ENCODE measurements at regions not wholly inside any gene's neighbourhood (a gene's known extent, or its start where the extent isn't known, plus 50 kb on each side); places are given as distances from the start of the nearest gene placed in this dataset.

DNA sequence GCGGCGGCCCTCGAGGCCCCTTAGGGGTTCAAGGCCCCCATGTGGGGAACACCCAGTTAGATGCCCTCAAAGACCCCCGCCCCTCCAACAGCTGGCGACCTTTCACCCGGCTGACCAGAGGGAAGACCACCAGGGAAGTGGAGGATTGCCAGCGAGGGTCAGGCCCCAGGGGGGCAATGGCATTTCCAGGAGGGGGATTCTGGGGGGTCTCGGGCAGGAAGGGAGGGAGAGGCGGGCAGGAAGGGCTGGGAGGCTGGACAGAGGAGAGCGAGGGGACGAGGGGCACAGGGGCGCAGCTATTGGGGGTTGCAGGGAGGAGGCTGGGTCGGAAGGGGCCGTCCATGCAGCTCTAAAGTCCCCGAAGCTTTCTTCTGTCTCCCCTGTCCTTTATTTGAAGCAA is 139.5 kb downstream of the C16orf95 start:
- no peak overlapping the region for H3K4me3 ChIP-seq (replicated peaks; ENCODE audit: low read depth, low read length)
- TF ChIP-seq, protein P1, sequence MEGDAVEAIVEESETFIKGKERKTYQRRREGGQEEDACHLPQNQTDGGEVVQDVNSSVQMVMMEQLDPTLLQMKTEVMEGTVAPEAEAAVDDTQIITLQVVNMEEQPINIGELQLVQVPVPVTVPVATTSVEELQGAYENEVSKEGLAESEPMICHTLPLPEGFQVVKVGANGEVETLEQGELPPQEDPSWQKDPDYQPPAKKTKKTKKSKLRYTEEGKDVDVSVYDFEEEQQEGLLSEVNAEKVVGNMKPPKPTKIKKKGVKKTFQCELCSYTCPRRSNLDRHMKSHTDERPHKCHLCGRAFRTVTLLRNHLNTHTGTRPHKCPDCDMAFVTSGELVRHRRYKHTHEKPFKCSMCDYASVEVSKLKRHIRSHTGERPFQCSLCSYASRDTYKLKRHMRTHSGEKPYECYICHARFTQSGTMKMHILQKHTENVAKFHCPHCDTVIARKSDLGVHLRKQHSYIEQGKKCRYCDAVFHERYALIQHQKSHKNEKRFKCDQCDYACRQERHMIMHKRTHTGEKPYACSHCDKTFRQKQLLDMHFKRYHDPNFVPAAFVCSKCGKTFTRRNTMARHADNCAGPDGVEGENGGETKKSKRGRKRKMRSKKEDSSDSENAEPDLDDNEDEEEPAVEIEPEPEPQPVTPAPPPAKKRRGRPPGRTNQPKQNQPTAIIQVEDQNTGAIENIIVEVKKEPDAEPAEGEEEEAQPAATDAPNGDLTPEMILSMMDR (IDR thresholded peaks at IDR 0.05; ENCODE audit: insufficient read depth, low read length, poor library complexity, severe bottlenecking) = no peak

DNA sequence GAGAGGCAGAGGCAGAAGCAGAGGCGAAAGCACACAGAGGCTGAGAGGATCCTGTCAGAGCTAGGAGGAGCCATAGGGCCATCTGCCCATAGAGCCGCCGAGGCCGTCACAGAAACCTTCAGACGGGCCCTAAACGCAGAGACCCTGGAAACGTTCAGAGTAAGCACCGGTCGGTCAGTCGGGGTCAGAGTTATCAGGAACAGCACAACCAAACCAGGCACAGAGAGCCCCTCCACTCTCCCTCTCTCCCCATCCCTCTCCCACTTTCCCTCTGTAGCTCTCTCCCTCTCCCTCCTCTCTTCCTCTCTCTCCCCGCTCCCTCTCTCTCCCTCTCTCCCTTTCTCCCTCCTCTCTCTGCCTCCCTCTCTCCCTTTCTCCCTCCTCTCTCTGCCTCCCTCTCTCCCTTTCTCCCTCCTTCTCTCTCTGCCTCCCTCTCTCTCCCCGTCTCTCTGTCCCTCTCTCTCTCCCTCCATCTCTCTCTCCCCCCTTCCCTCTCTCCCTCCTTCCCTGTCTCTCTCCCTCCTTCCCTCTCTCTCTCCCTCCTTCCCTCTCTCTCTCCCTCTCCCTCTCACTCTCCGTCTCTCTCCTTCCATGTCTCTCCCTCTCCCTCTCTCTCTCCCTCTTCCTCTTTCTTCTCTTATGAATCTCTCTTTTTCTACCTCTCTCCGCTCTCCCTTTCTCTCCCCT is 138.9 kb downstream of the C16orf95 start:
- Histone ChIP-seq H3K36me3 (ENCODE audit: control insufficient read depth, insufficient read depth, low read length) (no peaks in the 10 kb centered on the region), H3K27me3 (replicated peaks; ENCODE audit: control insufficient read depth, insufficient read depth, low read length) (no peaks in the 10 kb centered on the region), H3K4me3 (replicated peaks; ENCODE audit: low read depth, low read length) (no peak overlapping the region)
- TF ChIP-seq, protein P1 (IDR thresholded peaks at IDR 0.05; ENCODE audit: insufficient read depth, low read length, poor library complexity, severe bottlenecking) = no peak
- no peak for DNase-seq (ENCODE audit: extremely low read depth, insufficient read length)

More for the DNA sequence above, 139.5 kb downstream of the C16orf95 start:
- Histone ChIP-seq H3K27me3 (replicated peaks; ENCODE audit: control insufficient read depth, insufficient read depth, low read length) (no peaks in the 10 kb centered on the region), H3K36me3 (ENCODE audit: control insufficient read depth, insufficient read depth, low read length) (no peaks in the 10 kb centered on the region)
- no peak for DNase-seq (ENCODE audit: extremely low read depth, insufficient read length)

DNA sequence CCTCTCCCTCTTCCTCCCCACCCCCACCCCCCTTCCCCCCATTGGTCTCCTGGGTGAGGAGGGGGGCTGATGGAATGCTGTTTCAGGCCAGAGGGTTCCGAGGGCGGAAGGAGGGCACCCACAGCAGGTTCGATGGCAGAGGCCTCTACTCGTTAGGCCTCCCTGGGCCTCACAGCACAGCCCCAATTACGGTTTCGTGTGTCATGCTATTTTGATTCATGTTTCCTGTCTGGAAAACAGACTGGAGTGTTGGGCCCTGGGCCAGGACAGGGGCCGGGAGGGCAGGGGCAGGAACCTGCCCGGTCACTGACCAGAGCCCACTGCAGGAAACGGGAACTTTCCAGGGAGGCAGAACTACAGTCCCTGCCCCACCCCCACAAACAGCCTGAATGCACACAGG is 138.2 kb downstream of the C16orf95 start:
- no peaks in the 10 kb centered on the region for H3K36me3 ChIP-seq (ENCODE audit: control insufficient read depth, insufficient read depth, low read length)
- no peak for DNase-seq (ENCODE audit: extremely low read depth, insufficient read length)
- TF ChIP-seq, protein P1 (IDR thresholded peaks at IDR 0.05; ENCODE audit: insufficient read depth, low read length, poor library complexity, severe bottlenecking) = no peak
- H3K4me3 ChIP-seq (replicated peaks; ENCODE audit: low read depth, low read length) = no peak overlapping the region
- no peaks in the 10 kb centered on the region for H3K27me3 ChIP-seq (replicated peaks; ENCODE audit: control insufficient read depth, insufficient read depth, low read length)

DNA sequence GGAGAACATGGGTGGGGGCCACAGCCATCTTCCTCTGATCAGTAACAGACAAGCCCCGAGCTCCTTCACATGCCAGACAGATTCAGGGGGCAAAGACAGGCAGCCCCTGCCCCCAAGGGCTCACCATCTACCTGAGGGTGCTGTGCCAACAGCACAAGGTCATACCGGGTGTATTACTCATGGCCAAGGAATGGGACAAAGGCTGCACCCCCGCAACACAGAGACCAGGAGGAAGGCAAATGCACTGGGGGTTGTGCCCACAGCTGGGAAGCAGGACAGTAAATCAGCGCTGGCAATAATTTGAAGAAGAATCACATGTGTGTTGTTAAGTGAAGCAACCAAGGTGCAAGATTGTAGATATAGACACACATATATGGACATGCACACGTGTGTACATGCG is 137.1 kb downstream of the C16orf95 start:
- TF ChIP-seq, protein P1 (IDR thresholded peaks at IDR 0.05; ENCODE audit: insufficient read depth, low read length, poor library complexity, severe bottlenecking) = no peak
- DNase-seq (ENCODE audit: extremely low read depth, insufficient read length) = no peak
- Histone ChIP-seq H3K27me3 (replicated peaks; ENCODE audit: control insufficient read depth, insufficient read depth, low read length) (no peaks in the 10 kb centered on the region), H3K36me3 (ENCODE audit: control insufficient read depth, insufficient read depth, low read length) (no peaks in the 10 kb centered on the region), H3K4me3 (replicated peaks; ENCODE audit: low read depth, low read length) (no peak overlapping the region)

DNA sequence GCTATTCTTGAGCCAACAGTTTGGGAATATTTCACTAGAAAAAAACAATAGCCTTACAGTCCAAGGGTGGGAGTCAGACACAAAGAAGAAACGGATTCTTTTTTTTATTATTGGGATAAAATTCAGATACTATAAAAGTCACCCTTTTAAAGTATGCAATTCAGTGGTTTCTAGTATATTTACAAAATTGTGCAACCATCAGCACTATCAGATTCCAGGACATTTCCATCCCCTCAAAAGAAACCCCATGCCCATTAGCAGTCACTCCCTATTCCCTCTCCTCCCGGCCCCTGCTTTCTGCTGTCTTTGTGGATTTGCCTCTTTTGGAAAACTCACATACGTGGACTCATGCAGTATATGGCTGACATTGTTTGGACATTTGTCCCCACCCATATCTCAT is 134.4 kb downstream of the C16orf95 start:
- TF ChIP-seq, protein P1 (IDR thresholded peaks at IDR 0.05; ENCODE audit: insufficient read depth, low read length, poor library complexity, severe bottlenecking) = no peak
- no peak for DNase-seq (ENCODE audit: extremely low read depth, insufficient read length)
- Histone ChIP-seq H3K27me3 (replicated peaks; ENCODE audit: control insufficient read depth, insufficient read depth, low read length) (no peaks in the 10 kb centered on the region), H3K4me3 (replicated peaks; ENCODE audit: low read depth, low read length) (no peak overlapping the region), H3K36me3 (ENCODE audit: control insufficient read depth, insufficient read depth, low read length) (no peaks in the 10 kb centered on the region)

DNA sequence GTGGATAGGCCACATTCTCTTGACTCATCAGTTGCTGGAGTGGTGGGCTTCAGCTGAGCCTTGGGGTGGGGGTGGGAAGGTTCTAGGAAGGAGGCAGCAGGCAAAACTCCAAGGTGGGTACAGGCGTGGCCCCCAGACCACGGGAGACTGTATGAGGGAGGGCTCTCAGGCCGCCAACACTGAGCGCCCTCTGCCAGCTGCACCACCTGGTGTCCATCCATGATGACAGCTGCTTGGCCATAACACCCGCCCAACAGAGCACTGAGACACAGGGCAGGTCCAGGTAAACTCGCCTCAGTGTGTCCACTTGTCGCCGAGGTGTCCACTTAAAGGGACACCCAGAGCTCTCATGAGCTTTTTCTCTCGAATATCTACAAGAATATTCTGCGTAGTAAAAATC is 133.5 kb downstream of the C16orf95 start:
- DNase-seq (ENCODE audit: extremely low read depth, insufficient read length) = no peak
- no peaks in the 10 kb centered on the region for H3K27me3 ChIP-seq (replicated peaks; ENCODE audit: control insufficient read depth, insufficient read depth, low read length)
- TF ChIP-seq, protein P1 (IDR thresholded peaks at IDR 0.05; ENCODE audit: insufficient read depth, low read length, poor library complexity, severe bottlenecking) = no peak
- no peak overlapping the region for H3K4me3 ChIP-seq (replicated peaks; ENCODE audit: low read depth, low read length)
- no peaks in the 10 kb centered on the region for H3K36me3 ChIP-seq (ENCODE audit: control insufficient read depth, insufficient read depth, low read length)

All from GM06990 (cell line).